ENCODE measurements at regions not wholly inside any gene's neighbourhood (a gene's known extent, or its start where the extent isn't known, plus 50 kb on each side); places are given as distances from the start of the nearest gene placed in this dataset.

DNA sequence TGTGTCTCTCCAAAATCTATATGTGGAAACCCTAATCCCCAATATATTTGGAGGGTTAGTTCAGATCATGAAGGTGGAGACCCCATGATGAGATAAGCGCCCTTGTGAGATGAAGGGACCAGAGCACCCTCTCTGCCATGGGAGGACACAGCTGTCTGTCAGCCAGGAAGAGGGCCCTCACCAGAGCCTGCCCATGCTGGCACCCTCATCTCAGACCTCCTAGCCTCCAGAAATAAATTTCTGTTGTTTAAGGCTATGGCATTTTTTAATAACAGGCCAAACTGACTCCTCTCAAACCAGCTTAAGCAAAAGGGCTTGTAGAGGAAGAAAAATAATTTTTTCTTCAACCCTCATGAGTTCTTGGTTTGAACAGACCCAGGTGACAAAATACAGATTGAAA is 79.2 kb upstream of the MAMDC2 start:
- H3K9me2 ChIP-seq (replicated peaks; ENCODE audit: insufficient read depth, low read length) = no peaks in the 10 kb centered on the region
- TF ChIP-seq, protein P1, sequence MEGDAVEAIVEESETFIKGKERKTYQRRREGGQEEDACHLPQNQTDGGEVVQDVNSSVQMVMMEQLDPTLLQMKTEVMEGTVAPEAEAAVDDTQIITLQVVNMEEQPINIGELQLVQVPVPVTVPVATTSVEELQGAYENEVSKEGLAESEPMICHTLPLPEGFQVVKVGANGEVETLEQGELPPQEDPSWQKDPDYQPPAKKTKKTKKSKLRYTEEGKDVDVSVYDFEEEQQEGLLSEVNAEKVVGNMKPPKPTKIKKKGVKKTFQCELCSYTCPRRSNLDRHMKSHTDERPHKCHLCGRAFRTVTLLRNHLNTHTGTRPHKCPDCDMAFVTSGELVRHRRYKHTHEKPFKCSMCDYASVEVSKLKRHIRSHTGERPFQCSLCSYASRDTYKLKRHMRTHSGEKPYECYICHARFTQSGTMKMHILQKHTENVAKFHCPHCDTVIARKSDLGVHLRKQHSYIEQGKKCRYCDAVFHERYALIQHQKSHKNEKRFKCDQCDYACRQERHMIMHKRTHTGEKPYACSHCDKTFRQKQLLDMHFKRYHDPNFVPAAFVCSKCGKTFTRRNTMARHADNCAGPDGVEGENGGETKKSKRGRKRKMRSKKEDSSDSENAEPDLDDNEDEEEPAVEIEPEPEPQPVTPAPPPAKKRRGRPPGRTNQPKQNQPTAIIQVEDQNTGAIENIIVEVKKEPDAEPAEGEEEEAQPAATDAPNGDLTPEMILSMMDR (IDR thresholded peaks at IDR 0.05; ENCODE audit: insufficient read depth, low read length, poor library complexity, severe bottlenecking) = no peak
- TF ChIP-seq EZH2phosphoT487 (conservative IDR thresholded peaks at IDR 0.05; ENCODE audit: low read length) = no peak

GRCh38 chr9:69965416-69966145 is 78.1 kb upstream of the MAMDC2 start:
- Histone ChIP-seq H3K27ac (ENCODE audit: low read depth, low read length) (no peak overlapping the region), H3K9ac (ENCODE audit: low read length) (no peak overlapping the region), H3K4me3 (ENCODE audit: insufficient read depth, low read length, poor library complexity, severe bottlenecking) (no peak overlapping the region), H3K4me2 (ENCODE audit: low read depth, low read length, poor library complexity, severe bottlenecking) (no peak overlapping the region), H4K20me1 (ENCODE audit: low read depth, low read length) (no peaks in the 10 kb centered on the region), H3K9me2 (replicated peaks; ENCODE audit: insufficient read depth, low read length) (no peaks in the 10 kb centered on the region), H3K36me3 (ENCODE audit: low read length) (no peaks in the 10 kb centered on the region), H3K79me2 (ENCODE audit: insufficient read depth, low read length) (no peaks in the 10 kb centered on the region), H2AFZ (ENCODE audit: low read depth, low read length, severe bottlenecking) (no peak overlapping the region), H3K9me3 (ENCODE audit: insufficient read depth, low read length) (no peaks in the 10 kb centered on the region), H3F3A (ENCODE audit: insufficient read depth) (no peaks in the 10 kb centered on the region), H3K27me3 (ENCODE audit: low read length) (no peaks in the 10 kb centered on the region)
- no peak for TF ChIP-seq EZH2phosphoT487 (conservative IDR thresholded peaks at IDR 0.05; ENCODE audit: low read length)
- TF ChIP-seq, protein P1 (IDR thresholded peaks at IDR 0.05; ENCODE audit: insufficient read depth, low read length, poor library complexity, severe bottlenecking) = no peak

More for the DNA sequence above, 79.2 kb upstream of the MAMDC2 start:
- H3K27me3 ChIP-seq (ENCODE audit: low read length) = no peaks in the 10 kb centered on the region
- no peak overlapping the region for H3K4me3 ChIP-seq (ENCODE audit: insufficient read depth, low read length, poor library complexity, severe bottlenecking)
- H3K36me3 ChIP-seq (ENCODE audit: low read length) = no peaks in the 10 kb centered on the region
- no peaks in the 10 kb centered on the region for H4K20me1 ChIP-seq (ENCODE audit: low read depth, low read length)
- no peaks in the 10 kb centered on the region for H3F3A ChIP-seq (ENCODE audit: insufficient read depth)
- no peak overlapping the region for H3K4me2 ChIP-seq (ENCODE audit: low read depth, low read length, poor library complexity, severe bottlenecking)
- no peak overlapping the region for H3K9ac ChIP-seq (ENCODE audit: low read length)
- H3K9me3 ChIP-seq (ENCODE audit: insufficient read depth, low read length) = no peaks in the 10 kb centered on the region
- no peak overlapping the region for H3K27ac ChIP-seq (ENCODE audit: low read depth, low read length)
- H3K79me2 ChIP-seq (ENCODE audit: insufficient read depth, low read length) = no peaks in the 10 kb centered on the region
- no peak overlapping the region for H2AFZ ChIP-seq (ENCODE audit: low read depth, low read length, severe bottlenecking)

- Histone ChIP-seq H3K9me3 (ENCODE audit: insufficient read depth, low read length) (no peaks in the 10 kb centered on the region), H3K9me2 (replicated peaks; ENCODE audit: insufficient read depth, low read length) (no peaks in the 10 kb centered on the region)
Measured at GRCh38 chr9:69967344-69967743, 76.3 kb upstream of the MAMDC2 start.

More at GRCh38 chr9:69967344-69967743, 76.3 kb upstream of the MAMDC2 start:
- H3K79me2 ChIP-seq (ENCODE audit: insufficient read depth, low read length) = no peaks in the 10 kb centered on the region
- H3K36me3 ChIP-seq (ENCODE audit: low read length) = no peaks in the 10 kb centered on the region
- H3K4me2 ChIP-seq (ENCODE audit: low read depth, low read length, poor library complexity, severe bottlenecking) = no peak overlapping the region
- no peaks in the 10 kb centered on the region for H3F3A ChIP-seq (ENCODE audit: insufficient read depth)
- H3K27ac ChIP-seq (ENCODE audit: low read depth, low read length) = no peak overlapping the region
- H3K4me3 ChIP-seq (ENCODE audit: insufficient read depth, low read length, poor library complexity, severe bottlenecking) = no peak overlapping the region
- H3K9ac ChIP-seq (ENCODE audit: low read length) = no peak overlapping the region
- H2AFZ ChIP-seq (ENCODE audit: low read depth, low read length, severe bottlenecking) = no peak overlapping the region
- no peaks in the 10 kb centered on the region for H3K27me3 ChIP-seq (ENCODE audit: low read length)
- TF ChIP-seq EZH2phosphoT487 (conservative IDR thresholded peaks at IDR 0.05; ENCODE audit: low read length) = no peak
- TF ChIP-seq, protein P1 (IDR thresholded peaks at IDR 0.05; ENCODE audit: insufficient read depth, low read length, poor library complexity, severe bottlenecking) = no peak
- no peaks in the 10 kb centered on the region for H4K20me1 ChIP-seq (ENCODE audit: low read depth, low read length)
